Immature natural killer cell (primary cell): ENCODE measurements at regions not wholly inside any gene's neighbourhood (a gene's known extent, or its start where the extent isn't known, plus 50 kb on each side); places are given as distances from the start of the nearest gene placed in this dataset.
"Not testable (repeated sequence)": the region's sequence is repeated elsewhere in the genome, so short reads cannot be mapped to it uniquely, and the experiment has no call there.

Experiments
- DNase-seq, 3 donors: peaks; one replicate each; pipeline ENCODE4 v3.0.0; 2022; ENCODE audit warnings: mixed read lengths in 1 of 3
- H3K27ac Mint-ChIP-seq, 6 donors: one replicate each; pipeline ENCODE4 v1.8.0; 2020; ENCODE audit warnings: mixed read lengths in 6 of 6, mild to moderate bottlenecking in 5 of 6, inconsistent platforms in 4 of 6, moderate library complexity in 3 of 6
- H3K27me3 Mint-ChIP-seq, 3 donors: one replicate each; pipeline ENCODE4 v1.8.0; 2020 to 2021; ENCODE audit warnings: low read depth in 3 of 3, mild to moderate bottlenecking in 3 of 3, mixed read lengths in 3 of 3, moderate library complexity in 3 of 3, inconsistent platforms in 1 of 3
- H3K36me3 Mint-ChIP-seq, 3 donors: one replicate each; pipeline ENCODE4 v1.8.0; 2020; ENCODE audit warnings: mixed read lengths in 3 of 3, inconsistent platforms in 2 of 3, mild to moderate bottlenecking in 2 of 3
- H3K4me1 Mint-ChIP-seq, 2 donors: one replicate each; pipeline ENCODE4 v1.8.0; 2020; ENCODE audit warnings: inconsistent platforms in 2 of 2, mild to moderate bottlenecking in 2 of 2, mixed read lengths in 2 of 2, moderate library complexity in 1 of 2
- H3K4me3 Mint-ChIP-seq, 5 donors: one replicate each; pipeline ENCODE4 v1.8.0; 2020; ENCODE audit warnings: mild to moderate bottlenecking in 5 of 5, mixed read lengths in 5 of 5, inconsistent platforms in 3 of 5, moderate library complexity in 3 of 5
- H3K9me3 Mint-ChIP-seq, 6 donors: one replicate each; pipeline ENCODE4 v1.8.0; 2020; ENCODE audit warnings: mild to moderate bottlenecking in 6 of 6, mixed read lengths in 6 of 6, inconsistent platforms in 4 of 6, moderate library complexity in 3 of 6

GRCh38 chr9:66266202-66266601 lies 529.3 kb downstream of the FOXD4L4 start:
- H3K36me3 Mint-ChIP-seq, H3K27me3 Mint-ChIP-seq, H3K4me1 Mint-ChIP-seq, DNase-seq, H3K4me3 Mint-ChIP-seq, H3K9me3 Mint-ChIP-seq, H3K27ac Mint-ChIP-seq: not testable (repeated sequence)

- not testable (repeated sequence) for DNase-seq, H3K4me1 Mint-ChIP-seq, H3K4me3 Mint-ChIP-seq, H3K9me3 Mint-ChIP-seq, H3K27ac Mint-ChIP-seq, H3K36me3 Mint-ChIP-seq, H3K27me3 Mint-ChIP-seq
Observed at GRCh38 chr9:66266856-66267430, 530.0 kb downstream of the FOXD4L4 start.

DNA sequence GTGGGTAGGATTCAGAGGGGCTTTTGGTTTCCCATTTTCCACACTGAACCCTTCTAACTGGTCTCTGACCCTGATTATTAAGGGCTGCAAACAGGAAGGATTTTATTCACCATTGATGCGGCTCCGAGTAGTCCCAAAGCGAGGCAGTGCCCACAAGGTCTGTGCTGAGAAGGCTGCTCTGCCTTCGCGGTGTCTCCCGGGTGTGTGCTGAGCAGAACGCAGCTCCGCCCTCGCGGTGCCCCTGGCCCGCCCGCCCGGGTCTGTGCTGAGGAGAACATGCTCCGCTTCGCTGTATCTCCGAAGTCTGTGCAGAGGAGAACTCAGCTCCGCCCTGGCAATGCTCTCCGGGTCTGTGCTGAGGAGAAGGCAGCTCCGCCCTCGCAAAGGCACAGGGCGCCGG lies 530.7 kb downstream of the FOXD4L4 start:
- not testable (repeated sequence) for H3K36me3 Mint-ChIP-seq, H3K27me3 Mint-ChIP-seq, H3K4me3 Mint-ChIP-seq, H3K27ac Mint-ChIP-seq, H3K4me1 Mint-ChIP-seq, H3K9me3 Mint-ChIP-seq
- peak in 1 of 3 donors; percentile 29 for DNase-seq

DNA sequence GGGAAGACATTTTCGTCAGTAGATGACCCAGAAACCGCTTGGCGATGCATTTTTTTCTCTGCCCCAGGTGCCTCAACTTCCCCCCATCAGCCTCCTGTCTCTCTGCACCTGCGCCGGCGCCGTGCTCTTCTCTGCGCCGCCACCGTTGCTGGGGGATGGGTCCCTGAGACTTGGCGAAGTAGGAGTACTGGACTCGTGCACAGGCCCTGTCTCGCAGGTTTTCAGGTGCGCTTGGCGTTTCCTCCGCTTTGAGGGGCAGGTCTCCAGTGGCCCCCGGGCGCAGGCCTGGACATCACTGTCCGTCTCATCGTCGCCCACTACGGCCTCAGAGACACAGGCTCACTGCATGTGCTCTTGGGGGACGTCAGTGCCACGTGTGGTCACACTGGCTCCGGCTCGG lies 532.1 kb downstream of the FOXD4L4 start:
- not testable (repeated sequence) for H3K27me3 Mint-ChIP-seq, H3K4me1 Mint-ChIP-seq, H3K27ac Mint-ChIP-seq, DNase-seq, H3K9me3 Mint-ChIP-seq, H3K36me3 Mint-ChIP-seq
- peak overlapping the region in 1 of 5 donors; percentile 38 for H3K4me3 Mint-ChIP-seq

GRCh38 chr9:66269783-66270182 lies 532.8 kb downstream of the FOXD4L4 start:
- H3K9me3 Mint-ChIP-seq, H3K36me3 Mint-ChIP-seq, H3K4me1 Mint-ChIP-seq, H3K27me3 Mint-ChIP-seq: not testable (repeated sequence)
- DNase-seq: peak; percentile 72 to 85 (median 79)
- H3K4me3 Mint-ChIP-seq: peak overlapping the region; percentile 94 to 100 (median 98)
- peak overlapping the region; percentile 74 to 99 (median 96) for H3K27ac Mint-ChIP-seq

DNA sequence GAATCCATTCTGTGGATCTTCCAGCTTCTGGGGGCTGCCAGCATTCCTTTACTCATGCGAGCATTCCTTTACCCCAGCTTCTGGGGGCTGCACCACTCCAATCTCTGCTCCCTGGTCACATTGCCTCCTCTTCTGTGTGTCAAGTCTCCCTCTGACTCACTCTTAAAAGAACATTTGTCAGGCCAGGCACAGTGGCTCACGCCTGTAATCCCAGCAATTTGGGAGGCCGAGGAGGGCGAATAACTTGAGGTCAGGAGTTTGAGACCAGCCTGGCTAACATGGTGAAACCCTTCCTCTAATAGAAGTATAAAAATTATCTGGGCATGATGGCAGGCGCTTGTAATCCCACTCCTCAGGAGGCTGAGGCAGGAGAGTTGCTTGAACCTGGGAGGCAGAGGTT lies 541.9 kb downstream of the FOXD4L4 start:
- not testable (repeated sequence) for H3K4me1 Mint-ChIP-seq, H3K9me3 Mint-ChIP-seq, H3K27me3 Mint-ChIP-seq, H3K36me3 Mint-ChIP-seq, H3K27ac Mint-ChIP-seq, DNase-seq, H3K4me3 Mint-ChIP-seq
